H1 (cell line): ENCODE measurements at regions not wholly inside any gene's neighbourhood (a gene's known extent, or its start where the extent isn't known, plus 50 kb on each side); places are given as distances from the start of the nearest gene placed in this dataset.

Experiments used
- BACH1 ChIP-seq: IDR thresholded peaks from 2 replicates; pipeline ENCODE4 v1.6.1; 2012; ENCODE audit warnings: low read length, improper control_type of control experiment
- BCL11A ChIP-seq, 2 experiments: IDR thresholded peaks; one replicate each; pipeline ENCODE4 v1.6.1; 2011; ENCODE audit warnings: low read depth in 2 of 2, low read length in 2 of 2, mild to moderate bottlenecking in 2 of 2
- CHD7 ChIP-seq: fragments of 300-600 bp; sonication (generic); IDR thresholded peaks from 2 replicates; pipeline ENCODE4 v1.7.1; 2012; ENCODE audit warnings: low read length, moderate library complexity, mild to moderate bottlenecking, inconsistent platforms; ENCODE audit not compliant: insufficient replicate concordance
- CTBP2 ChIP-seq: IDR thresholded peaks from 2 replicates; pipeline ENCODE4 v1.7.0; 2011; ENCODE audit warnings: borderline replicate concordance, mild to moderate bottlenecking, moderate library complexity, mixed read lengths, low read length; ENCODE audit not compliant: insufficient read depth, insufficient read length
- EP300 ChIP-seq, 2 experiments: IDR thresholded peaks; 1 replicate in 1 of 2; 2 replicates in 1 of 2; pipeline ENCODE4 v1.6.1; 2011 to 2012; ENCODE audit warnings: low read depth in 2 of 2, low read length in 2 of 2, mild to moderate bottlenecking in 2 of 2, borderline replicate concordance in 1 of 2, inconsistent platforms in 1 of 2, moderate library complexity in 1 of 2
- GABPA ChIP-seq: IDR thresholded peaks from 2 replicates; pipeline ENCODE4 v1.6.1; 2011; ENCODE audit warnings: mild to moderate bottlenecking, low read length, moderate library complexity, borderline replicate concordance; ENCODE audit not compliant: insufficient read depth
- JUND ChIP-seq: IDR thresholded peaks from 2 replicates; pipeline ENCODE4 v1.6.1; 2011; ENCODE audit warnings: mild to moderate bottlenecking, improper control_type of control experiment, low read length
- PHF8 ChIP-seq: fragments of 200-600 bp; sonication (generic); conservative IDR thresholded peaks from 2 replicates; pipeline ENCODE4 v1.7.1; 2012; ENCODE audit warnings: low read depth, mild to moderate bottlenecking, inconsistent platforms, low read length, moderate library complexity
- POLR2AphosphoS5 ChIP-seq: IDR thresholded peaks from 2 replicates; pipeline ENCODE4 v1.6.1; 2011; ENCODE audit warnings: low read depth, low read length
- RBBP5 ChIP-seq: IDR thresholded peaks from 2 replicates; pipeline ENCODE4 v1.7.1; 2012; ENCODE audit warnings: low read depth, mild to moderate bottlenecking, inconsistent platforms, low read length, moderate library complexity, borderline replicate concordance
- SP2 ChIP-seq: IDR thresholded peaks from 2 replicates; pipeline ENCODE4 v1.6.1; 2012; ENCODE audit warnings: mild to moderate bottlenecking, low read length, inconsistent platforms
- SRF ChIP-seq: IDR thresholded peaks from 2 replicates; pipeline ENCODE4 v1.6.1; 2011; ENCODE audit warnings: mild to moderate bottlenecking, low read depth, low read length, moderate library complexity

- no peak for TF ChIP-seq CHD7
- no peak for TF ChIP-seq CTBP2
- TF ChIP-seq RBBP5, result no peak
- TF ChIP-seq SP2, result no peak
- TF ChIP-seq BCL11A (IDR thresholded peaks at IDR 0.05; ENCODE audit: low read depth in 2 of 2, low read length in 2 of 2), result no peak
- no peak for TF ChIP-seq POLR2AphosphoS5
- no peak for TF ChIP-seq BACH1
- no peak for TF ChIP-seq EP300 (IDR thresholded peaks at IDR 0.05; ENCODE audit: borderline replicate concordance in 1 of 2, low read depth in 2 of 2, low read length in 2 of 2)
- TF ChIP-seq GABPA, result no peak
- TF ChIP-seq SRF, result no peak
- no peak for TF ChIP-seq JUND
- TF ChIP-seq PHF8, result no peak
These were observed 1231.2 kb upstream of the FLRT2 start (continued) for GRCh38 chr14:84298663-84299195.
